LHCN-M2 (cell line): ENCODE measurements at regions not wholly inside any gene's neighbourhood (a gene's known extent, or its start where the extent isn't known, plus 50 kb on each side); places are given as distances from the start of the nearest gene placed in this dataset.

Experiments
- DNase-seq: peaks from one replicate; pipeline ENCODE4 v3.0.0-alpha.2; 2012; ENCODE audit warnings: low read depth

DNA sequence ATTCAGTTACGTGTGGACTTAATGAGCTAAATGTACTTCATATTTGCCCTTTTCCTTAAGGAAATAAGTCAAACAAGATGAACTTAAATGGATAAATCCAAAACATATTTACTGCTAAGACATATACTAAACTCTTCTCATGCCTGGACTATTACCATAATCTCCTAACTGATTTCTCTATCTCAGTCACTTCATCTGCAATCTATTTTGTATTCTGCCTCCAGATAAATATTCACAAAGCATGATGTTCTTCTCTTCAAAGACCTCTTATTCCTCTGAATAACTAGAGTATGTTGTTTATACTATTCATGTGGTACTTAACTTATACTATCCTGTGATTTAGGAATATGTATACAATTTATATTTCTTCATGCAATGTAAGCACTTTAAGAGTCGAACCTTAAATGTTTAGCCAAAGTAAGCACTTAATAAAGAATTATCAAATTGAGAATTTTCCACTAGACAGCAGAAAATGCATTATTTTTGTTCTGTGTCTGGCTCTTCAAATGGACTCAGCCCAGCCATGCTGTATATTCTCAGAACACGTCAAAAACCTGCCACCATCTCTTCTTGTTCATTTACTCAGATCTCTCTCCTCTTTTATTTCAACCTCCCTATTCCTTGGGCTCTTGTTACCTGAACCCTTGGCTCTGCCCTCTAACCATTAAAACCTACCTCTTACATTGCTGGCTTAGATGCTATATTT lies 79.9 kb upstream of the ARHGAP28 start:
- no peak for DNase-seq

- DNase-seq: no peak
These were observed 79.4 kb upstream of the ARHGAP28 start for GRCh38 chr18:6650127-6650507.

- no peak for DNase-seq
These were observed 78.8 kb upstream of the ARHGAP28 start for GRCh38 chr18:6650747-6651146.

- no peak for DNase-seq
These were observed 77.4 kb upstream of the ARHGAP28 start for GRCh38 chr18:6652098-6652497.

- no peak for DNase-seq
These were observed 75.6 kb upstream of the ARHGAP28 start for GRCh38 chr18:6653880-6654279.

DNA sequence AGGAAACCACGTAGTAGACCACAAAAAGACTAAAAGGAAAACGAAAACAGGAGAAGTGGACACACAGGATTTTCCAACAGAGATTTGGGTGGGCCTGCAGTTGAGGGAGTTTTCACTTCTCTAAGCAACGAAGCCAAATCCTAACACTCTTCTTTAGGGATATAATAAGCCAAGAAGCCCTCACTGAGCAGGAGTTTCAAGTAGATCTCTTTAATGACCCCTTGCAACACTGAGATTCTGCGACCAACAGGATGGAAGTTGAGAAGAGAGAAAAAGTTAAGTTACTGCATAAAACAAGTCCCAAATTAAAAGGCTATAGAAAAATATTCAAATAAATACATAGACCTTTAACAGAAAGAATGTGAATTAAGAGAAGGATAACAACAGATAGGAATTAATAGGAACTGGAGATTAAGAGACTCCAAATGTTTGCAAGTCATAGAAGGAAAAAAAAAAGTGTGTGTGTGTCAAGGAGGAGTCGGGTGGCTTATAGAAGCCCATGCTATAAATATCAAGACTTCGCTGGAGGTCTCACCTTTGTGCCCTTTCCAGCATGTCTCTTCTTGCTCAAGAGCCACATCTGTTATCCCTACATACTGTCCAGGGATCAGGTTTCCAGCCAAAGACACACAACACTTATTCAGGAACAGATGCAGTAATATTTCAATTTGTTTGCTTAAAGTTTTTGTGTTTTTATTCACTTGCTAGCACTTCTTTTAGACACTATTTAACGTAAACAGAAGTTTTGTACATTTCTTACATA lies 69.4 kb upstream of the ARHGAP28 start:
- peak; percentile 73 for DNase-seq

- peak; percentile 5 for DNase-seq
These were observed 67.7 kb upstream of the ARHGAP28 start for GRCh38 chr18:6661692-6662415.

DNA sequence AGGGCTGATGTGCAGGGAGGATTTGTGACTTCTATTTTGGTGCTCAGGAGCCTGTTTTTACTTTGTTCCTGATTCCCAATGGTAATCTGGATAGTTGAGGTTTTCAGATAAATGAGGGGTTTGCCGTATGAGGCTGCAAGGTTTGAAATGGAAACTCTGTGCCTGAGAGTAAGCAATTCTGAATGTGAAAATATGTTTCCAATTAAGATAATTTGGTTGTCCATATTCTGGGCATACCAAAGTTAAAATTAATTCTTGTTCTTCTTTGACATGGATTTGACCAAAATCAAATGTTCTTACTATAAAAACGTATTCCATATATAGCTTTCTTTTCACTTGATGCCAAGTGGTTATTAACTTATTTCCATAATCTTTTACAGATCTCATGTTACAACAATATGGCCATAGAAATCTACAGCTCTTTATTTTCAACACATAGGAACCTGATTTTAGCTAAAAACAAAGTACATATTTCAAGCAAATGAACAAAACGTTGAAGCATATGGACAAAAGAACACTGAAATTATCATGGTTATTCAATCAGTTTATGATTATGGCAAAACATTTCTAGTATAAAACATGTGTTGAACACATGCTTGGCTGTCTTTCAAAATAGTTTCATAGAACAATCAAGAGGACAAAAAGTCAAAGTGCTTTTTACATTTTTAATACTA lies 63.4 kb upstream of the ARHGAP28 start:
- DNase-seq: no peak

DNA sequence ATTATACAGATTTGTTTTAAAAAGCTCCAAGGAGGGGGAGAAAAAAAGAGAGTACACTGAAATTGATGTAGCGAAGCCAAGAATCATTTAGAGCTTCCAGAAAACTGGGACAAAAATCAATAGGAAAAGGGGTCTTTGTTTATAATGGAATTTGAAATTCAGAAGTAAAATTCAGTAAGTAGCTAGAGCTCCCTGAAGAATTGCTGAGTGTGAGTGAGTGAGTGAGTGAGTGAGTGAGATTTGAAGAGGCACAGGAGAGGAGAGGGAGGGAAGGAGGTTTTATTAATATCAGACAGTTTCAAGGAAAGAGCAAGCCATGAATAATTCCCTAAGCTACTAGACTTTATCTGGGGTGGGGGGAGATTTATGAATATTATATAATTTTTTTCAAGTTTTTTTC lies 60.7 kb upstream of the ARHGAP28 start:
- DNase-seq: no peak

- DNase-seq: no peak
These were observed 56.7 kb upstream of the ARHGAP28 start for GRCh38 chr18:6672821-6673308.

DNA sequence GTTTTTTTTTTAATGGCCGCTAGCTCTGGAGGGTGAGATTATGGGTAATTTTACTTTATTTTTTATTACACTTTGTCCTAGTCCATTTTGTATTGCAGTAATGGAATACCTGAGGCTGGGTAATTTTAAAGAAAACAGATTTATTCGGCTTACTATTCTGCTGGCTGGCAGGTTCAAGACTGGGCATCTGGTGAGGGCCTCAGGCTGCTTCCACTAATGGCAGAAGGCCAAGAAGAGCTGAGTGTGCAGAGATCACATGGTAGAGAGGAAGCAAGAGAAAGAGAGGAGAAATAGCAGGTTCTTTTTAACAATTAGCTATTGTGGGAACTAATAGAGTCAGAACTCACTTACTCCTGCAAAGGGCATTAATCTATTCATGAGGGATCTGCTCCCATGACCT lies 52.4 kb upstream of the ARHGAP28 start:
- DNase-seq: no peak

DNA sequence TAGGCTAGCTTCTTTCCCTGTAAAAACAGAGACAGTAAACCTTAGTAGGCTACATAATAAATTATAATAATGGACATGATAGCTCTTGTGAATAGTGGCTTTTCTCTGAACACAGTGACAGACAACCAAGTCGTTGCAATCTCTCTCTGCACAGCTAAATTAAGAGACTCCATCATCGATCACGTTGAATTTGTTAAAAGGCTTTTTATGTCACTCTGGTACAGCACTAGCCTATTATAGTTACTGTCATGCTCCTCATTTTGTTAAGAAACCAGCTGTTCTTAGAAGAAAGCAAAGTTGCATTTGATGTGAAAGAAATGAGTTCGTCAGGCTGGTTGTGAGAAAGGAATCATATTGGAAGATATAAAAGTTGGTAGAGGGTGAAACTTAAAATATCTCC lies 50.3 kb upstream of the ARHGAP28 start:
- DNase-seq: no peak
